ENCODE measurements at regions not wholly inside any gene's neighbourhood (a gene's known extent, or its start where the extent isn't known, plus 50 kb on each side); places are given as distances from the start of the nearest gene placed in this dataset.

- H3K9ac ChIP-seq (ENCODE audit: insufficient read depth, low read depth, low read length), result no peak overlapping the region
- in situ Hi-C loops (cut with HindIII; ENCODE audit: extremely low pct_ligation_motif_present, low pct_unique_long_range_greater_than_20kb) (no loop called here), intact Hi-C loops (cut with micrococcal nuclease; ENCODE audit: unreplicated experiment) (no loop called here)
- no peak overlapping the region for H3K27ac ChIP-seq (ENCODE audit: extremely low read length, insufficient read depth, low read length)
- DNase-seq (ENCODE audit: low spot score) (no peak), FAIRE-seq (no peak), ATAC-seq (no peak)
- H3K79me2 ChIP-seq (ENCODE audit: insufficient read depth, low read length), result no peaks in the 10 kb centered on the region
- CTCF ChIA-PET (ENCODE audit: low intra/inter-chr PET ratio, low total read pairs), result no interaction called here
- POLR2A ChIA-PET, result no interaction called here
- H3K4me2 ChIP-seq (ENCODE audit: low read depth, low read length), result no peak overlapping the region
- BruUV-seq (replicated peaks), result no TSS peak
- no peak overlapping the region for H3K4me3 ChIP-seq (replicated peaks in 1 of 3; ENCODE audit: insufficient read depth in 1 of 3, low read depth in 2 of 3, low read length in 3 of 3)
- H3K4me1 ChIP-seq (ENCODE audit: insufficient read depth, low read length), result no peaks in the 10 kb centered on the region
- H2AFZ ChIP-seq (ENCODE audit: low read length), result no peak overlapping the region
- 22% methylated on average over 7 of the region's 7 CpGs for WGBS (ENCODE audit: low lambda C conversion rate)
- H4K20me1 ChIP-seq (ENCODE audit: insufficient read depth, low read length), result no peaks in the 10 kb centered on the region
- H3K36me3 ChIP-seq (replicated peaks in 1 of 2; ENCODE audit: control insufficient read depth in 1 of 2, insufficient read depth in 2 of 2, low read length in 2 of 2), result no peaks in the 10 kb centered on the region
- H3K9me3 ChIP-seq (ENCODE audit: low read length), result no peaks in the 10 kb centered on the region
- TF ChIP-seq SUZ12 (IDR thresholded peaks at IDR 0.05; ENCODE audit: low read depth, low read length) (no peak), ATAD3A (CRISPR knock-in tag; IDR thresholded peaks at IDR 0.05) (no peak), CBX5 (CRISPR knock-in tag; IDR thresholded peaks at IDR 0.05; ENCODE audit: borderline replicate concordance) (no peak), ZNF646 (CRISPR knock-in tag; IDR thresholded peaks at IDR 0.05) (no peak), CENPT (CRISPR knock-in tag; IDR thresholded peaks at IDR 0.05; ENCODE audit: low read depth) (no peak), ZNF225 (CRISPR knock-in tag; IDR thresholded peaks at IDR 0.05) (no peak), ZNF468 (CRISPR knock-in tag; IDR thresholded peaks at IDR 0.05) (no peak), ZNF598 (CRISPR knock-in tag; IDR thresholded peaks at IDR 0.05; ENCODE audit: borderline replicate concordance) (no peak), MTA1 (CRISPR knock-in tag; IDR thresholded peaks at IDR 0.05; ENCODE audit: borderline replicate concordance) (no peak), ZKSCAN1 (IDR thresholded peaks at IDR 0.05; ENCODE audit: low read length) (no peak), SP2 (CRISPR knock-in tag; IDR thresholded peaks at IDR 0.05) (no peak), ZFP90 (CRISPR knock-in tag; IDR thresholded peaks at IDR 0.05; ENCODE audit: borderline replicate concordance) (no peak), GATAD2A (CRISPR knock-in tag; IDR thresholded peaks at IDR 0.05) (no peak)
- TF ChIP-seq, protein P1, sequence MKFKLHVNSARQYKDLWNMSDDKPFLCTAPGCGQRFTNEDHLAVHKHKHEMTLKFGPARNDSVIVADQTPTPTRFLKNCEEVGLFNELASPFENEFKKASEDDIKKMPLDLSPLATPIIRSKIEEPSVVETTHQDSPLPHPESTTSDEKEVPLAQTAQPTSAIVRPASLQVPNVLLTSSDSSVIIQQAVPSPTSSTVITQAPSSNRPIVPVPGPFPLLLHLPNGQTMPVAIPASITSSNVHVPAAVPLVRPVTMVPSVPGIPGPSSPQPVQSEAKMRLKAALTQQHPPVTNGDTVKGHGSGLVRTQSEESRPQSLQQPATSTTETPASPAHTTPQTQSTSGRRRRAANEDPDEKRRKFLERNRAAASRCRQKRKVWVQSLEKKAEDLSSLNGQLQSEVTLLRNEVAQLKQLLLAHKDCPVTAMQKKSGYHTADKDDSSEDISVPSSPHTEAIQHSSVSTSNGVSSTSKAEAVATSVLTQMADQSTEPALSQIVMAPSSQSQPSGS (CRISPR knock-in tag; IDR thresholded peaks at IDR 0.05), result no peak
- H3K27me3 ChIP-seq (ENCODE audit: control insufficient read depth in 1 of 2, insufficient read depth in 2 of 2, low read length in 2 of 2), result no peaks in the 10 kb centered on the region
Measured at GRCh38 chr9:27701587-27701986, 128.3 kb upstream of the C9orf72 start.
